ENCODE measurements at regions not wholly inside any gene's neighbourhood (a gene's known extent, or its start where the extent isn't known, plus 50 kb on each side); places are given as distances from the start of the nearest gene placed in this dataset.

GRCh38 chr2:129768485-129769184 lies 210.8 kb upstream of the RAB6C start:
- no peaks in the 10 kb centered on the region for H4K20me1 ChIP-seq (ENCODE audit: control insufficient read depth, extremely low read depth, insufficient read depth, low read length)
- dilution Hi-C loops (cut with MboI; ENCODE audit: extremely low pct_ligation_motif_present, low sequenced_read_pairs), result no loop called here
- no peak overlapping the region for H3K4me3 ChIP-seq (ENCODE audit: control insufficient read depth in 2 of 3, extremely low read depth in 1 of 3, insufficient read depth in 2 of 3, low read depth in 1 of 3, low read length in 3 of 3)
- no peak for FAIRE-seq
- DNase-seq (ENCODE audit: low read depth, low spot score), result no peak
- no peaks in the 10 kb centered on the region for H3K9me1 ChIP-seq (ENCODE audit: control insufficient read depth, extremely low read depth, insufficient read depth, low read length)
- H3K4me1 ChIP-seq (ENCODE audit: control insufficient read depth, extremely low read depth, insufficient read depth, low read length), result no peaks in the 10 kb centered on the region
- no peak overlapping the region for H3K27ac ChIP-seq (ENCODE audit: control insufficient read depth, insufficient read depth, low read length)
- H3K9me3 ChIP-seq (ENCODE audit: control insufficient read depth, low read depth, low read length), result no peaks in the 10 kb centered on the region
- no peak overlapping the region for H3K4me2 ChIP-seq (ENCODE audit: control insufficient read depth, extremely low read depth, insufficient read depth, low read depth, low read length)
- no peaks in the 10 kb centered on the region for H3K36me3 ChIP-seq (ENCODE audit: control insufficient read depth in 2 of 2, extremely low read depth in 1 of 2, insufficient read depth in 2 of 2, low read length in 2 of 2)
- H2AFZ ChIP-seq (ENCODE audit: control insufficient read depth, low read length), result no peak overlapping the region
- TF ChIP-seq EZH2 (IDR thresholded peaks at IDR 0.05; ENCODE audit: low read length), result no peak
- TF ChIP-seq, protein P1, sequence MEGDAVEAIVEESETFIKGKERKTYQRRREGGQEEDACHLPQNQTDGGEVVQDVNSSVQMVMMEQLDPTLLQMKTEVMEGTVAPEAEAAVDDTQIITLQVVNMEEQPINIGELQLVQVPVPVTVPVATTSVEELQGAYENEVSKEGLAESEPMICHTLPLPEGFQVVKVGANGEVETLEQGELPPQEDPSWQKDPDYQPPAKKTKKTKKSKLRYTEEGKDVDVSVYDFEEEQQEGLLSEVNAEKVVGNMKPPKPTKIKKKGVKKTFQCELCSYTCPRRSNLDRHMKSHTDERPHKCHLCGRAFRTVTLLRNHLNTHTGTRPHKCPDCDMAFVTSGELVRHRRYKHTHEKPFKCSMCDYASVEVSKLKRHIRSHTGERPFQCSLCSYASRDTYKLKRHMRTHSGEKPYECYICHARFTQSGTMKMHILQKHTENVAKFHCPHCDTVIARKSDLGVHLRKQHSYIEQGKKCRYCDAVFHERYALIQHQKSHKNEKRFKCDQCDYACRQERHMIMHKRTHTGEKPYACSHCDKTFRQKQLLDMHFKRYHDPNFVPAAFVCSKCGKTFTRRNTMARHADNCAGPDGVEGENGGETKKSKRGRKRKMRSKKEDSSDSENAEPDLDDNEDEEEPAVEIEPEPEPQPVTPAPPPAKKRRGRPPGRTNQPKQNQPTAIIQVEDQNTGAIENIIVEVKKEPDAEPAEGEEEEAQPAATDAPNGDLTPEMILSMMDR (optimal IDR thresholded peaks at IDR 0.05 in 1 of 3, IDR thresholded peaks at IDR 0.05 in 1 of 3, conservative IDR thresholded peaks at IDR 0.05 in 1 of 3; ENCODE audit: extremely low read depth in 1 of 3, insufficient read depth in 2 of 3, low read length in 3 of 3), result no peak
- H3K27me3 ChIP-seq (ENCODE audit: control insufficient read depth, extremely low read depth, insufficient read depth, low read length), result no peaks in the 10 kb centered on the region
- no peaks in the 10 kb centered on the region for H3K79me2 ChIP-seq (ENCODE audit: control insufficient read depth, insufficient read depth, low read length)
- no peak overlapping the region for H3K9ac ChIP-seq (ENCODE audit: control insufficient read depth, extremely low read depth, insufficient read depth, low read length)

DNA sequence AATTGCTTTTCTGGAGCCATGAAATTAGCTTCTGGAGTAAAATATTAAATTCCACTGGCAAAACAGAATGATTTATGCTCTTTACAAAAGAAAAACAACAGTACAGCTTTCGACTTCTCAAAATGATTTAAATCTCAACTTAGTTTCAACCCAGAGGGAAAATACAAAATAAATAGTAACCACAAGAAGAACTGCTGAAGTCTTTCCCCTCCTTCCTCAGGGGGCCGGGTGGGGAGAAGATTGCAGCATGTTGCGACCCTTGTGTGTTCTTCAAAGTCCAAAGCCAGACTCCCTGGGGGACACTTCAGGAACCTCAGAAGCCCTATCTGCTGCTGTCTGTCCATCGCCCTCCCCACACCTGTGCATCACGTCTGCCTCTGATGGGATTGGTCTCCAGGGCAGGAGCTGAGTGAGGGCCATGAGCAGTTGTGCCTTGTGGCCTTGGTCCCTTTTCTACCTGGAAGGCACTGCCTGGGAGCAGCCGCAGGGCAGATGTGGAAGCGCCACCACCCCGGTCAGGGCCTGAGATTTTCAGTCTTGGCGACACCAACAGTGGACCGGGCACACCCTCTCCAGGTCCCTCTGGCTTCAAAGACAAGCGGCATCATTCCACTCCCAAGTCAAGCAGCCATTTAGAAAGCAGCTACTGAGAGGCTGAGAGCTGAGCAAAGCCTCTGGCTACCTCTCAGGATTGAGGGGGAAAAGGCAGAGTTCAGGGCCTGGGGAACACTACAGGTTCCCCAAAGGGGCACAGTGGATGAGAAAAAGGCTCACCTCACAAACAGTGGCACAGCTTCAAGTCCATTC lies 210.1 kb upstream of the RAB6C start:
- no peaks in the 10 kb centered on the region for H3K36me3 ChIP-seq (ENCODE audit: control insufficient read depth in 2 of 2, extremely low read depth in 1 of 2, insufficient read depth in 2 of 2, low read length in 2 of 2)
- no peaks in the 10 kb centered on the region for H3K9me1 ChIP-seq (ENCODE audit: control insufficient read depth, extremely low read depth, insufficient read depth, low read length)
- DNase-seq (ENCODE audit: low read depth, low spot score) (no peak), FAIRE-seq (no peak)
- H3K27ac ChIP-seq (ENCODE audit: control insufficient read depth, insufficient read depth, low read length), result no peak overlapping the region
- H3K27me3 ChIP-seq (ENCODE audit: control insufficient read depth, extremely low read depth, insufficient read depth, low read length), result no peaks in the 10 kb centered on the region
- H3K4me1 ChIP-seq (ENCODE audit: control insufficient read depth, extremely low read depth, insufficient read depth, low read length), result no peaks in the 10 kb centered on the region
- no peak overlapping the region for H3K9ac ChIP-seq (ENCODE audit: control insufficient read depth, extremely low read depth, insufficient read depth, low read length)
- H3K9me3 ChIP-seq (ENCODE audit: control insufficient read depth, low read depth, low read length), result no peaks in the 10 kb centered on the region
- dilution Hi-C loops (cut with MboI; ENCODE audit: extremely low pct_ligation_motif_present, low sequenced_read_pairs), result no loop called here
- no peak for TF ChIP-seq EZH2 (IDR thresholded peaks at IDR 0.05; ENCODE audit: low read length)
- TF ChIP-seq, protein P1 (optimal IDR thresholded peaks at IDR 0.05 in 1 of 3, IDR thresholded peaks at IDR 0.05 in 1 of 3, conservative IDR thresholded peaks at IDR 0.05 in 1 of 3; ENCODE audit: extremely low read depth in 1 of 3, insufficient read depth in 2 of 3, low read length in 3 of 3), result no peak
- H4K20me1 ChIP-seq (ENCODE audit: control insufficient read depth, extremely low read depth, insufficient read depth, low read length), result no peaks in the 10 kb centered on the region
- H3K4me2 ChIP-seq (ENCODE audit: control insufficient read depth, extremely low read depth, insufficient read depth, low read depth, low read length), result no peak overlapping the region
- H3K79me2 ChIP-seq (ENCODE audit: control insufficient read depth, insufficient read depth, low read length), result no peaks in the 10 kb centered on the region
- no peak overlapping the region for H3K4me3 ChIP-seq (ENCODE audit: control insufficient read depth in 2 of 3, extremely low read depth in 1 of 3, insufficient read depth in 2 of 3, low read depth in 1 of 3, low read length in 3 of 3)
- no peak overlapping the region for H2AFZ ChIP-seq (ENCODE audit: control insufficient read depth, low read length)
